Uterus (tissue), 3 donors: ENCODE measurements at regions not wholly inside any gene's neighbourhood (a gene's known extent, or its start where the extent isn't known, plus 50 kb on each side); places are given as distances from the start of the nearest gene placed in this dataset.

Experiments used
- DNase-seq, 2 donors: peaks; one replicate each; pipeline ENCODE4 v3.0.0-alpha.2; 2019 to 2020
- H3K27ac ChIP-seq, 2 donors: fragments of 200-600 bp; sonication (generic); 1 replicate in 1 of 2; 2 replicates in 1 of 2; pipeline ENCODE4 v1.5.1; 2016 to 2018
- H3K27me3 ChIP-seq, 2 donors: fragments of 200-600 bp; sonication (generic); one replicate each; pipeline ENCODE4 v1.5.1; 2018 to 2019; ENCODE audit warnings: control low read depth in 1 of 2
- H3K36me3 ChIP-seq, 2 donors: fragments of 200-600 bp; sonication (generic); one replicate each; pipeline ENCODE4 v1.5.1; 2019; ENCODE audit warnings: control low read depth in 1 of 2
- H3K4me1 ChIP-seq, 2 donors: fragments of 200-600 bp; sonication (generic); one replicate each; pipeline ENCODE4 v1.5.1; 2018 to 2019; ENCODE audit warnings: control low read depth in 1 of 2
- H3K4me3 ChIP-seq, 2 donors: fragments of 200-600 bp; sonication (generic); 1 replicate in 1 of 2; 2 replicates in 1 of 2; pipeline ENCODE4 v1.5.1; 2018 to 2019; ENCODE audit warnings: mild to moderate bottlenecking in 1 of 2
- H3K9me3 ChIP-seq, 2 donors: fragments of 200-600 bp; sonication (generic); one replicate each; pipeline ENCODE4 v1.5.1; 2019; ENCODE audit warnings: control low read depth in 1 of 2
- CTCF ChIP-seq, 4 experiments: fragments of 200-600 bp in 2 of 4; fragments of 450-650 bp in 2 of 4; sonication (generic) in 2 of 4; IDR thresholded peaks; one replicate each; pipeline ENCODE4 v1.5.1; 2016 to 2019; ENCODE audit warnings: antibody characterized with exemption in 4 of 4, mild to moderate bottlenecking in 2 of 4, moderate library complexity in 1 of 4
- POLR2A ChIP-seq, 2 donors: fragments of 450-650 bp; IDR thresholded peaks; one replicate each; pipeline ENCODE4 v1.6.1; 2016; ENCODE audit warnings: antibody characterized with exemption in 2 of 2, mild to moderate bottlenecking in 1 of 2, moderate library complexity in 1 of 2
- intact Hi-C: fragments of 100-400 bp; cut with DNase I; formaldehyde crosslinking; loops from one replicate; pipeline ENCODE4 v1.15.1; 2023; ENCODE audit warnings: low total_unique reads
- donor health status: DM: yes; HTN: yes; CAD: no.

GRCh38 chr10:132476146-132477065 lies 61.2 kb upstream of the INPP5A start:
- Histone ChIP-seq H3K27me3 (no peaks in the 10 kb centered on the region), H3K4me3 (no peak overlapping the region), H3K4me1 (no peaks in the 10 kb centered on the region), H3K9me3 (no peaks in the 10 kb centered on the region), H3K27ac (no peak overlapping the region), H3K36me3 (no peaks in the 10 kb centered on the region)
- intact Hi-C loops, result no loop called here
- no peak for TF ChIP-seq POLR2A (IDR thresholded peaks at IDR 0.05)
- no peak for TF ChIP-seq CTCF (IDR thresholded peaks at IDR 0.05)
- DNase-seq, result no peak

GRCh38 chr10:132477066-132477397 lies 60.6 kb upstream of the INPP5A start:
- no peak overlapping the region for H3K4me3 ChIP-seq
- TF ChIP-seq POLR2A (IDR thresholded peaks at IDR 0.05) (no peak), CTCF (IDR thresholded peaks at IDR 0.05) (no peak)
- no peaks in the 10 kb centered on the region for H3K9me3 ChIP-seq
- no peak overlapping the region for H3K27ac ChIP-seq
- no peak for DNase-seq
- no peaks in the 10 kb centered on the region for H3K27me3 ChIP-seq
- no peaks in the 10 kb centered on the region for H3K36me3 ChIP-seq
- intact Hi-C loops, result no loop called here
- H3K4me1 ChIP-seq, result no peaks in the 10 kb centered on the region

- Histone ChIP-seq H3K27me3 (no peaks in the 10 kb centered on the region), H3K4me3 (no peak overlapping the region), H3K27ac (no peak overlapping the region), H3K4me1 (no peaks in the 10 kb centered on the region), H3K36me3 (no peaks in the 10 kb centered on the region), H3K9me3 (no peaks in the 10 kb centered on the region)
- TF ChIP-seq POLR2A (IDR thresholded peaks at IDR 0.05), result no peak
- TF ChIP-seq CTCF (IDR thresholded peaks at IDR 0.05), result no peak
- no peak for DNase-seq
- intact Hi-C loops, result no loop called here
Measured at GRCh38 chr10:132477398-132478340, 59.9 kb upstream of the INPP5A start.

GRCh38 chr10:132478341-132479023 lies 59.1 kb upstream of the INPP5A start:
- H3K27ac ChIP-seq, result no peak overlapping the region
- no peak overlapping the region for H3K4me3 ChIP-seq
- no peaks in the 10 kb centered on the region for H3K4me1 ChIP-seq
- no peaks in the 10 kb centered on the region for H3K27me3 ChIP-seq
- TF ChIP-seq POLR2A (IDR thresholded peaks at IDR 0.05), result no peak
- TF ChIP-seq CTCF (IDR thresholded peaks at IDR 0.05), result no peak
- H3K36me3 ChIP-seq, result no peaks in the 10 kb centered on the region
- DNase-seq, result no peak
- no peaks in the 10 kb centered on the region for H3K9me3 ChIP-seq
- intact Hi-C loops, result no loop called here
